ENCODE measurements at regions not wholly inside any gene's neighbourhood (a gene's known extent, or its start where the extent isn't known, plus 50 kb on each side); places are given as distances from the start of the nearest gene placed in this dataset.

DNA sequence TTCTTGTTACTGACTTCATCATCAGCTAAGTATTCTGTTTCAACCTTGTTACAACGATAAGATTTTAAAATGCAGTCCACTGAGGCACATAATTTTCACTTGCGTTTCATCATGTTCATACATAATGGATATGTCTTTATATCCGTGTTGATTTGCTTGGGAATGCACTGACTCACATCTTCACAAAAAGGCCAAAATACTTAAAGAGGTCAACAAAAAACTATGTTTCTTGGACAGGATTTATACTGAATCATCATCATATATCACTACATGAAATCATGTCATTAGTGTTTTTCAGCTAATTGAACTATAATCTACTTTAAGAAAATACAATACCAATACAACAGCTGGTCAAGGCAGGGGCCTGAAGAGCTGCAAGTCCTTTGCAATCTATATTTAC, 324.5 kb upstream of the KLF6 start:
- intact Hi-C loops (cut with micrococcal nuclease): no loop called here
- peak; percentile 22 for DNase-seq (ENCODE audit: low read depth, low spot score)
- dilution Hi-C loops (cut with MboI; ENCODE audit: extremely low pct_ligation_motif_present, low sequenced_read_pairs): no loop called here
- no TSS peak for BruUV-seq (replicated peaks)
- Histone ChIP-seq H3K79me2 (ENCODE audit: control insufficient read depth, insufficient read depth, low read length) (no peaks in the 10 kb centered on the region), H3K27me3 (ENCODE audit: control insufficient read depth in 2 of 2, insufficient read depth in 2 of 2, low read length in 2 of 2) (no peaks in the 10 kb centered on the region), H3K27ac (ENCODE audit: insufficient read depth, low read depth, low read length) (no peak overlapping the region), H3K36me3 (ENCODE audit: control insufficient read depth in 2 of 2, extremely low read depth in 1 of 2, insufficient read depth in 2 of 2, low read length in 2 of 2) (no peaks in the 10 kb centered on the region), H3K9me3 (replicated peaks; ENCODE audit: control insufficient read depth, insufficient read depth, low read length) (no peaks in the 10 kb centered on the region), H3K9me1 (replicated peaks; ENCODE audit: control insufficient read depth, extremely low read depth, insufficient read depth, low read length) (no peaks in the 10 kb centered on the region), H3K4me2 (ENCODE audit: insufficient read depth, low read length) (no peak overlapping the region), H2AFZ (ENCODE audit: low read depth, low read length) (no peak overlapping the region), H4K20me1 (replicated peaks; ENCODE audit: control insufficient read depth, extremely low read depth, insufficient read depth, low read length) (no peaks in the 10 kb centered on the region), H3K4me3 (replicated peaks in 1 of 3; ENCODE audit: insufficient read depth in 1 of 3, low read depth in 1 of 3, low read length in 3 of 3) (no peak overlapping the region), H3K9ac (replicated peaks; ENCODE audit: extremely low read depth, insufficient read depth, low read length) (no peak overlapping the region), H3K4me1 (ENCODE audit: control insufficient read depth, extremely low read depth, insufficient read depth, low read length) (peaks cover 10% of the 10 kb centered on the region)
- FAIRE-seq: no peak
- POLR2A ChIA-PET: no interaction called here
- no peak for TF ChIP-seq POLR2A (IDR thresholded peaks at IDR 0.05; ENCODE audit: low read depth, low read length)
- TF ChIP-seq MYC (IDR thresholded peaks at IDR 0.05; ENCODE audit: low read depth, low read length): no peak
- TF ChIP-seq FOS (IDR thresholded peaks at IDR 0.05; ENCODE audit: borderline replicate concordance, insufficient read depth, low read length): no peak
- no peak for TF ChIP-seq EZH2 (IDR thresholded peaks at IDR 0.05; ENCODE audit: borderline replicate concordance, low read depth, low read length, severe bottlenecking)
- TF ChIP-seq, protein P1, sequence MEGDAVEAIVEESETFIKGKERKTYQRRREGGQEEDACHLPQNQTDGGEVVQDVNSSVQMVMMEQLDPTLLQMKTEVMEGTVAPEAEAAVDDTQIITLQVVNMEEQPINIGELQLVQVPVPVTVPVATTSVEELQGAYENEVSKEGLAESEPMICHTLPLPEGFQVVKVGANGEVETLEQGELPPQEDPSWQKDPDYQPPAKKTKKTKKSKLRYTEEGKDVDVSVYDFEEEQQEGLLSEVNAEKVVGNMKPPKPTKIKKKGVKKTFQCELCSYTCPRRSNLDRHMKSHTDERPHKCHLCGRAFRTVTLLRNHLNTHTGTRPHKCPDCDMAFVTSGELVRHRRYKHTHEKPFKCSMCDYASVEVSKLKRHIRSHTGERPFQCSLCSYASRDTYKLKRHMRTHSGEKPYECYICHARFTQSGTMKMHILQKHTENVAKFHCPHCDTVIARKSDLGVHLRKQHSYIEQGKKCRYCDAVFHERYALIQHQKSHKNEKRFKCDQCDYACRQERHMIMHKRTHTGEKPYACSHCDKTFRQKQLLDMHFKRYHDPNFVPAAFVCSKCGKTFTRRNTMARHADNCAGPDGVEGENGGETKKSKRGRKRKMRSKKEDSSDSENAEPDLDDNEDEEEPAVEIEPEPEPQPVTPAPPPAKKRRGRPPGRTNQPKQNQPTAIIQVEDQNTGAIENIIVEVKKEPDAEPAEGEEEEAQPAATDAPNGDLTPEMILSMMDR (IDR thresholded peaks at IDR 0.05; ENCODE audit: extremely low read depth in 1 of 2, insufficient read depth in 1 of 2, low read depth in 1 of 2, low read length in 2 of 2): no peak
- TF ChIP-seq, protein P2, sequence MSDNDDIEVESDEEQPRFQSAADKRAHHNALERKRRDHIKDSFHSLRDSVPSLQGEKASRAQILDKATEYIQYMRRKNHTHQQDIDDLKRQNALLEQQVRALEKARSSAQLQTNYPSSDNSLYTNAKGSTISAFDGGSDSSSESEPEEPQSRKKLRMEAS (IDR thresholded peaks at IDR 0.05; ENCODE audit: insufficient read depth, insufficient read length): no peak
- no peak for TF ChIP-seq POLR2AphosphoS5 (IDR thresholded peaks at IDR 0.05; ENCODE audit: insufficient read depth, low read depth, low read length)
- no peak for TF ChIP-seq JUN (IDR thresholded peaks at IDR 0.05; ENCODE audit: borderline replicate concordance, insufficient read depth, insufficient read length, low read depth)
- no peak for TF ChIP-seq GATA2 (IDR thresholded peaks at IDR 0.05; ENCODE audit: insufficient read depth, insufficient read length, low read depth, low read length)
- CTCF ChIA-PET: interaction anchor here (1.0 to 1.8 kb wide), 2 partner anchors 18 to 22 kb away, joined by 3 to 4 read pairs; no protein-coding TSS in a partner anchor
